ENCODE measurements at regions not wholly inside any gene's neighbourhood (a gene's known extent, or its start where the extent isn't known, plus 50 kb on each side); places are given as distances from the start of the nearest gene placed in this dataset.

- TF ChIP-seq RAD21 (IDR thresholded peaks at IDR 0.05; ENCODE audit: low read depth) (no peak), YY1 (IDR thresholded peaks at IDR 0.05; ENCODE audit: low read depth) (no peak), CEBPB (IDR thresholded peaks at IDR 0.05) (no peak), MAX (IDR thresholded peaks at IDR 0.05) (no peak)
These were observed 650.4 kb downstream of the NXPH1 start for GRCh38 chr7:9083837-9084236.

Measured in Ishikawa (cell line).